HuH-7 (cell line): ENCODE measurements at regions not wholly inside any gene's neighbourhood (a gene's known extent, or its start where the extent isn't known, plus 50 kb on each side); places are given as distances from the start of the nearest gene placed in this dataset.

Experiments used
- DNase-seq: peaks from one replicate; pipeline ENCODE4 v3.0.0; 2011; ENCODE audit warnings: low spot score

GRCh38 chr7:125032943-125033342 lies 103.3 kb upstream of the POT1 start:
- DNase-seq, result no peak

DNA sequence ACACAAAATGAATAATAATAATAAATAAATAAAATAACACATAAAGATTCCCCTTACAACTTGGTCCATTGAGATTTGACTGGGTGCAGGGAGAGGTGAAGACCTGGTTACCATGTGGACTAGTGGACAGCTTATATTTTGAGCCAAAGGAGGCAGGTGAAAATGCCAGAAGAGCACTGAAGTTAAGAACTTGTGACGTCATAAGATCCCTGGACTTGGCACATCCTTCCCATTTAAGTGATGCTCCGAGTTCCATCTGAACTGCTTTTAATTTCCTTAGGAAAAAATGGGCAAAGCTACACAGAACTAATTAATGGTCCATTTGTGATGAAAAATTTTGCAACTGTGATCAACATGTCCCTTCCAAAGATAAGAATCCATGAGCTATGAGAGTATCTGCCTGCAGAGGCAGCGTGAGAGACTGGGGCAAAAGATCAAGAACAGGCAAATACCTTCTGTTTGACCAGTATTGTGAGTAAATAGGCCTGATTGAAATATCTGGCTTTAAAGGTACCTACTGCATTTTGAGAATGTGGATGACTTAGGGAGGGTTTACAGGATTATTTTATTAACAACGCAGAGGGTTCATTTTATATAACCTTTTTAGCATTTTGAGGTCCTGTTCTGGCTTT lies 101.2 kb upstream of the POT1 start:
- no peak for DNase-seq

DNA sequence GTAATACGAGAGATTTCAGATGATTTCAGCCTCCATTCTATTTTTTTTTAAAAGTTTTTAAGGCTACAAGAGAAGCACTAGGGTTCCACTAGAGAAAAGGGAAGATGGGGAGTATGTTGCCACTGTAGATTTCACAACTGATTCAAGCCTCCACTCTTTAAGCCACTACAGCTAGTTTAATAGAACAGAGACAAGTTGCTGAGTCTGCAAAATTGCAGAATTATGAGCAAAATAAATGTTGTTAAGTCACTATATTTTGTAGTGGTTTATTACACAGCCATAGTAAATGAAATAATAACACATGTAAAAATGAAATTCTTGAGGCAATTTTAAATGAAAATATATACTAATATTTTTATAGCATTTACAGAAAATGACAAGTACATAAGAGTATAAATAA lies 96.0 kb upstream of the POT1 start:
- no peak for DNase-seq

DNA sequence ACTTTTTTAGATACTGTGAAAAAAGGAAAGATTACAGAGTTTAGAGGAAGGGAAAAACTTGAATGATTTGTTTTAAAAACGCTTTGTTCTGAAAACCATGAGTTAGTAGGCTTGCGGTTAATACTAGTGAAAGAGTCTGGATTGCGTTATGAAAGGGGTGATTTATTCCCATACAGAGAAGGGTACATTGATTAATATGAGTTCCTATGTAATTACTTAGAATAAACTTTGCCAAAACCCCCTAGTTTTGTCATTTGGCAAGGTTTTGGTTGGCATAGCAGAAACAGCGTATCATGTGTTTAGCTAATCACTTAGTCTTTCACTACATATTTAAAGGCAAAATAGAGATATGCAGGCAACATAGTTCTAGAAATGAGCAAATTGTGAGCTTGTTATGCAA lies 91.2 kb upstream of the POT1 start:
- DNase-seq, result no peak

DNA sequence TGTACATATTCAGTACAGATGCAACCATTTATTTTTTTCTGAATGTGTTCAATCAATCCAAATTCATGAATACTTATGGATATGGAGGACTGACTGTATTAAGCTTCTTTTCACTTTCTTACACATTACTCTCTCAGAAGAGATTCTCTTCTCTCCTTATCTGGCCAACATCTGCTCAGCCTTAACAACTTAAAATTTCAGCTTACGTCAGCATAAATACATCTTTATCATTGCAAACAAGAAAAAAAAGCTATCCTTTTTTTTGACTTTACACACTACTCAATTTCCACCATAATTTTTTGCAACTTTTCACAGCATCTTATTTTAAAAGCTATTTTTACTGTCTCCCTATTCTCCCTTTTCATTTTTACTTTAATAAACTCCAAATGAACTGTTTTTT lies 80.9 kb upstream of the POT1 start:
- DNase-seq, result no peak

DNA sequence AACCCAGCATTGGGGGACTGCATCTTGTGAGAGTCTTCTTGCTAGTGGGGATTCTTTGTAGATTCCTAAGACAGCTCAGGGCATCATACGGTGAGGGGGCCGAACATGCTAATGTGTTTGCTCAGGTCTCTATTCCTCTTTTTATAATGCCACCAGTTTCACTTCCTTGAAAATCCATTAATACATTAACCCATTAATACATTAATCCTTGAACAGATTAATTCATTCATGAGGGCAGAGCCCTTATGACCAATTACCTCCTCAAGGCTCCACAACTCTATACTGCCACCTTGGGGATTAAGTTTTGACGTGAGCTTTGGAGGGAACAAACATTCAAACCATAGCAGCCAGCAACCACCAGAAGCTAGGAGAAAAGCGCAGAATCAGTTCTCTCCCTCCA lies 67.2 kb upstream of the POT1 start:
- DNase-seq, result no peak

DNA sequence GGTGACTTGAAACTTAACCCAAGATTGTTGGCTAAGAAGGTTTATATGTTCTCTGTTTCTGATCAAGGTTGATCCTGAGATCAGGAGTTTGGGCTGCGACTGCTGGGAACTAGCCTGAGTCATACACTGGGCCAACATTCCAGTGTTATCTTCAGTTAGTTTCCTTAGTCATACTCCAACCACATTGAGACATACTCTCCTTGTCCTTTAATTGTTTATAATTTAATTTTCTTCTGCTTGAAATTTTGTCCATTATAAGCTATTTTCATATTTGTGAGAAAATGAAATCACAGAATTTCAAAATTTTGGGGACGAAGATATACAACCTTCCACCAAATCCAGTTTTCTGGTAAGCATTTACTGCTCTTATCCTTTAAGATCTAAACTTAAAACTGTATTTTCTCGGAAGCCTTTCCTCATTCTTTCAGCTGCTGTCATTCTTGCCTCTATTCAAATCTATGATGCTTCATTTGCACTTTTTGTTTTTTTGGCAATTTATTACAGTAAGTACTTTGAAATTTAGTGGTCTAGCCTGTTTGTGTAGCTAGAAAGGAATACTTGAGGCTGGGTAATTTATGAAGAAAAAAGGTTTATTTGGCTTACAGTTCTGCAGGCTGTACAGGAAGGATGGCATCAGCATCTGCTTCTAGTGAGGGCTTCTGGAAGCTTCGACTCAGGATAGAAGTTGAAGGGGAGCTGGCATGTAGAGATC lies 63.4 kb upstream of the POT1 start:
- DNase-seq, result no peak

DNA sequence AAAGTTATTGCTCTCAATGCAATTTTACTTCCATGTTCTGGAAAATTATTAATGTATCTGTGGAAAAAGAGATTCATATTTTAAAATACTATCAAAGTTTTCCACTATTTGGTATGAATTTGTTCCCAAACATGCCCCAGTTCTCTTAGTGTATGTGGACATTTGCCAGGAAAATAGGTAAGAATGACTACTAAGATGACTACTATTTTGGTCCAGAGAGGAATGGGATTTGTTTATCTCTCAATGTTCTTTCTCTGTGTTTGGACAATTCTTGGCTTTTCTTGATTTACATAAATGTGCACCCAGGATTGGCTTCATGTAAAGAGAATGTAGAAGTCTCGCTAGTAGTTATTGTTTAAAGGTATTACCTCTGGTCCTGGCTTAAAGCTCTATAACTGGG lies 60.3 kb upstream of the POT1 start:
- no peak for DNase-seq
